Smooth muscle cell (in vitro differentiated cells): ENCODE measurements at regions not wholly inside any gene's neighbourhood (a gene's known extent, or its start where the extent isn't known, plus 50 kb on each side); places are given as distances from the start of the nearest gene placed in this dataset.

ENCODE experiments used
- DNase-seq: peaks from one replicate; lab custom pipeline; 2025; ENCODE audit not compliant: unreplicated experiment; lab: John Stamatoyannopoulos, UW
- H2AFZ ChIP-seq: fragments of 200-600 bp; sonication (generic); 2 replicates; pipeline ENCODE4 v1.6.0; 2016; ENCODE audit warnings: antibody characterized with exemption, low read depth, mild to moderate bottlenecking
- H3F3A ChIP-seq: fragments of 200-600 bp; sonication (generic); 2 replicates; pipeline ENCODE4 v1.6.0; 2017; ENCODE audit warnings: antibody characterized with exemption, low read depth
- H3K27ac ChIP-seq: fragments of 200-600 bp; sonication (generic); 2 replicates; pipeline ENCODE4 v1.5.1; 2016; ENCODE audit warnings: low read depth, mild to moderate bottlenecking
- H3K27me3 ChIP-seq: fragments of 200-600 bp; sonication (generic); 2 replicates; pipeline ENCODE4 v1.6.1; 2016; ENCODE audit warnings: low read depth, mild to moderate bottlenecking
- H3K36me3 ChIP-seq: fragments of 200-600 bp; sonication (generic); 2 replicates; pipeline ENCODE4 v1.5.1; 2016; ENCODE audit warnings: low read depth
- H3K4me1 ChIP-seq: fragments of 200-600 bp; sonication (generic); 2 replicates; pipeline ENCODE4 v1.5.1; 2016; ENCODE audit warnings: low read depth
- H3K4me2 ChIP-seq: fragments of 200-600 bp; sonication (generic); 2 replicates; pipeline ENCODE4 v1.6.0; 2016; ENCODE audit warnings: mild to moderate bottlenecking
- H3K4me3 ChIP-seq: fragments of 200-600 bp; sonication (generic); 2 replicates; pipeline ENCODE4 v1.5.1; 2016; ENCODE audit warnings: mild to moderate bottlenecking
- H3K79me2 ChIP-seq: fragments of 200-600 bp; sonication (generic); 2 replicates; pipeline ENCODE4 v1.6.0; 2016; ENCODE audit warnings: low read depth, mild to moderate bottlenecking
- H3K9ac ChIP-seq: fragments of 200-600 bp; sonication (generic); 2 replicates; pipeline ENCODE4 v1.6.0; 2016; ENCODE audit warnings: low read depth
- H3K9me3 ChIP-seq: fragments of 200-600 bp; sonication (generic); replicated peaks from 2 replicates; pipeline ENCODE4 v1.5.1; 2016; ENCODE audit warnings: low read depth
- H4K20me1 ChIP-seq: fragments of 200-600 bp; sonication (generic); 2 replicates; pipeline ENCODE4 v1.6.0; 2016; ENCODE audit warnings: low read depth
- WGBS: methylation state at CpG from one replicate; pipeline ENCODE4 v1.1.7; 2016; ENCODE audit warnings: low lambda C conversion rate; 5-methylcytosine and 5-hydroxymethylcytosine counted together
- TF ChIP-seq, protein P1 (sequence below): fragments of 200-600 bp; sonication (generic); IDR thresholded peaks from 2 replicates; pipeline ENCODE4 v1.5.1; 2017; ENCODE audit warnings: borderline replicate concordance, mild to moderate bottlenecking, antibody characterized with exemption; ENCODE audit not compliant: insufficient read depth, poor library complexity, severe bottlenecking

DNA sequence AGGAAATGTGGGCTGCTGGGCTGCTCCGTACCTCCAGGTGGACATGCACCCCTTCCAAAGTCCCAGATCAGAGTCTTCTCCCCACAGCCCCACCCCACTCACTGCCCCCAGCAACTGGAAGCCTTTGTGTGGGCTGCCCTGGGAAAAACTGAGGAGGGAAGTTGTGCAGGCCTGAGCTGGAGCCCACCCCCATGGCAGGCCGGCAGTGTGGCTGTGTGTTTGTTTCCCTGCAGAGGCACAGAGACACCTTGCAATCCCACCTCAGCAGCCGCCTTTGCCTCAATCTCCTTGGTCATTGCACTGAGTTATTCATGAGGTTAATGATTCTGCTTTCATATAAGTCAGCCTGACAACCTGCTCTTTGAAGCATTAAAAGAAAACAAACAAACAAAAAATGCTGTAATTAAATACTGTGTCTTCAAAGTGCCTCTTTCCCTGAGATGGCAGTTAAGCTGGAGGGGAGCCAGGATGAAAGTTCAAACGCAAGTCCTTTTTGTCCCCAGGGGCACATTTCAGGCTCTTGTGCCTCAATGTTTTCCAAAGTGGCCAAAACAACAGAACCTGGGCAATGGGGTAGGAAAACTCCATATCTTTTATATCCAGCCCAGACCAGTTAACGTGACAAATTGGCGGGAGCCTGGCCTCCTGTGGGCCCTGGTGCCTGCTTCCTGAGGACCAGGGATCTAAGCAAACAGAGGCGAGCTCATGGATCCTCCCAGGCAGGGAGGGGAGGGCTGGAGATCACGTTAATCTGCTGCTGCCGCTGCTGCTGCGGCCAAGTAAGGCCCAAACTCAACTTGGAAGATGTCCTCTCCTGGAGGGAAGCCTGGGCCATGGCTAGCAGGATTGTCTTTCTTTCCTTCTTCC, 51.9 kb upstream of the TSPAN11 start:
- Histone ChIP-seq H3K9me3 (no peaks in the 10 kb centered on the region), H3K27me3 (peaks cover 7% of the 10 kb centered on the region), H3F3A (no peaks in the 10 kb centered on the region), H3K79me2 (no peaks in the 10 kb centered on the region), H3K4me1 (no peaks in the 10 kb centered on the region), H2AFZ (no peak overlapping the region), H3K4me2 (no peak overlapping the region), H3K27ac (no peak overlapping the region), H4K20me1 (no peaks in the 10 kb centered on the region), H3K36me3 (no peaks in the 10 kb centered on the region), H3K4me3 (no peak overlapping the region), H3K9ac (no peak overlapping the region)
- TF ChIP-seq, protein P1, sequence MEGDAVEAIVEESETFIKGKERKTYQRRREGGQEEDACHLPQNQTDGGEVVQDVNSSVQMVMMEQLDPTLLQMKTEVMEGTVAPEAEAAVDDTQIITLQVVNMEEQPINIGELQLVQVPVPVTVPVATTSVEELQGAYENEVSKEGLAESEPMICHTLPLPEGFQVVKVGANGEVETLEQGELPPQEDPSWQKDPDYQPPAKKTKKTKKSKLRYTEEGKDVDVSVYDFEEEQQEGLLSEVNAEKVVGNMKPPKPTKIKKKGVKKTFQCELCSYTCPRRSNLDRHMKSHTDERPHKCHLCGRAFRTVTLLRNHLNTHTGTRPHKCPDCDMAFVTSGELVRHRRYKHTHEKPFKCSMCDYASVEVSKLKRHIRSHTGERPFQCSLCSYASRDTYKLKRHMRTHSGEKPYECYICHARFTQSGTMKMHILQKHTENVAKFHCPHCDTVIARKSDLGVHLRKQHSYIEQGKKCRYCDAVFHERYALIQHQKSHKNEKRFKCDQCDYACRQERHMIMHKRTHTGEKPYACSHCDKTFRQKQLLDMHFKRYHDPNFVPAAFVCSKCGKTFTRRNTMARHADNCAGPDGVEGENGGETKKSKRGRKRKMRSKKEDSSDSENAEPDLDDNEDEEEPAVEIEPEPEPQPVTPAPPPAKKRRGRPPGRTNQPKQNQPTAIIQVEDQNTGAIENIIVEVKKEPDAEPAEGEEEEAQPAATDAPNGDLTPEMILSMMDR = no peak
- WGBS = 60% methylated on average over 10 of the region's 10 CpGs
- DNase-seq = no peak

DNA sequence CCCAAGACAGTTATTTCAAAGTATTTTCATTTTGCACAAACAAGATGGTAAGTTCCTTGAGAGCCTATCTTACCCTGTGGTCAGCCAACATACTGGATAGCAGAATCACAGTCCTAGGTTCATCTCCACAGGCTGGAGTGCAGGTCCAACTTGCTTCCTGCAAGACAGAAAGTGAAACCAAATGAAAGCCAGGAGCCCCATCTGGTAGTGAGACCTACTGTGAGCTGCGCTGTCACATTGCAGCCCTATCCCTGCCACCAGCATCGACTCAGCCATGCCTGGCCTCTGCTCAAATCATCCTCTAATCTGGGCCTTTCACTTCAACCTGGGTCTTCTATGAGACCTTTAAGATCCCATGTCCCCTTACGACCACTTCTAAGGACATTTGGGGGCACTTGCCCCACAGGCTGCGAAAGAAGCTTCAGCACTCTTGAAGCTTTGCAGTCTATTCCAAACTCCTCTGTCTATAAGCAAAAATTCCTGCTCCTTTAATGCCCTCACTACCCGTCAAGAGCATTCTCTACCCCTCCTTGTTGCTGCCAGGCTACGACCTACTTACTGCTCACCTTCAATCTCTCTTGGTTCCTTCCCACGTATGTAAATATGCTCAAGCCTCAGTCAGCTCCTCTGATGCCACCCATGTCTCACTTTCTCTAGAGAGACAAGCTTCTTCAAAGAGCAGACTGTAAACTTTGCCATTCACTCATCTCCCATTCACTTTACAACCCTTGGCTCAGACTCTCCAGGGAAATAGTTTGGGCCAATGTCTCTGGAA, 55.9 kb upstream of the TSPAN11 start:
- WGBS = 83% methylated on average over 7 of the region's 7 CpGs
- TF ChIP-seq, protein P1 = no peak
- H3K9me3 ChIP-seq = peaks cover 13% of the 10 kb centered on the region
- no peaks in the 10 kb centered on the region for H4K20me1 ChIP-seq
- H3K9ac ChIP-seq = no peak overlapping the region
- no peak for DNase-seq
- H3K27me3 ChIP-seq = no peaks in the 10 kb centered on the region
- H3K27ac ChIP-seq = no peak overlapping the region
- H3F3A ChIP-seq = no peaks in the 10 kb centered on the region
- H3K36me3 ChIP-seq = no peaks in the 10 kb centered on the region
- no peak overlapping the region for H2AFZ ChIP-seq
- no peak overlapping the region for H3K4me2 ChIP-seq
- H3K4me3 ChIP-seq = no peak overlapping the region
- H3K4me1 ChIP-seq = no peaks in the 10 kb centered on the region
- no peaks in the 10 kb centered on the region for H3K79me2 ChIP-seq

DNA sequence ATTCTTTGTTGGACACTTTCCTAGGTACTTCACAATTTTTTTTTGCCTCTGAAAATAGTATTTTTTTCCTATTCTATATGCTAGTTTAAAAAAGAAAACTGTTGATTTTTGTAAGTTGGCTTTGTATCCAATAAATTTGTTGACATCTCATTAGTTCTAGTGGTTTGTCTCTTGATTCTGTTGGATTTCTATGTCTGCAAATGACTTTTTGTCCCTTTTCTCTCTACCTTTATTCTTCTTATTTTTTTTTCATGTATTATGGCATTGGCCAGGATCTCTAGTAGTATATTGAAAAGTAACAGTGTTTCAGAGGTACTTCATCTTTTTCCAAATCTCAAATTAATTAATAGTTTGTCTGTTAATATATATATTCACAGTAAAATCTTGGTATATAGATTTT, 59.1 kb upstream of the TSPAN11 start:
- Histone ChIP-seq H3K9ac (no peak overlapping the region), H4K20me1 (no peaks in the 10 kb centered on the region), H3K36me3 (no peaks in the 10 kb centered on the region), H3K27ac (no peak overlapping the region), H3K4me1 (no peaks in the 10 kb centered on the region), H3K9me3 (peaks cover 13% of the 10 kb centered on the region), H3K79me2 (no peaks in the 10 kb centered on the region), H3K27me3 (no peaks in the 10 kb centered on the region), H3F3A (no peaks in the 10 kb centered on the region), H3K4me2 (no peak overlapping the region), H2AFZ (no peak overlapping the region), H3K4me3 (no peak overlapping the region)
- no peak for DNase-seq
- TF ChIP-seq, protein P1 = no peak

- WGBS = 100% methylated on average over 1 of the region's 1 CpG
- no peaks in the 10 kb centered on the region for H4K20me1 ChIP-seq
These were observed 60.3 kb upstream of the TSPAN11 start for GRCh38 chr12:30866256-30866655.

More at GRCh38 chr12:30866256-30866655, 60.3 kb upstream of the TSPAN11 start:
- Histone ChIP-seq H3K27me3 (no peaks in the 10 kb centered on the region), H2AFZ (no peak overlapping the region), H3K4me1 (no peaks in the 10 kb centered on the region), H3K9me3 (peaks cover 13% of the 10 kb centered on the region), H3K79me2 (no peaks in the 10 kb centered on the region), H3F3A (no peaks in the 10 kb centered on the region), H3K4me2 (no peak overlapping the region), H3K27ac (no peak overlapping the region), H3K4me3 (no peak overlapping the region), H3K36me3 (no peaks in the 10 kb centered on the region), H3K9ac (no peak overlapping the region)
- TF ChIP-seq, protein P1 = no peak
- no peak for DNase-seq
